Activated CD8-positive, alpha-beta memory T cell treated with anti-CD3 and anti-CD28 coated beads for 24 hours (primary cell): ENCODE measurements at regions not wholly inside any gene's neighbourhood (a gene's known extent, or its start where the extent isn't known, plus 50 kb on each side); places are given as distances from the start of the nearest gene placed in this dataset.
"Not testable (repeated sequence)": the region's sequence is repeated elsewhere in the genome, so short reads cannot be mapped to it uniquely, and the experiment has no call there.

Experiments used
- DNase-seq: peaks from one replicate; pipeline ENCODE4 v3.0.0-alpha.2; 2020

DNA sequence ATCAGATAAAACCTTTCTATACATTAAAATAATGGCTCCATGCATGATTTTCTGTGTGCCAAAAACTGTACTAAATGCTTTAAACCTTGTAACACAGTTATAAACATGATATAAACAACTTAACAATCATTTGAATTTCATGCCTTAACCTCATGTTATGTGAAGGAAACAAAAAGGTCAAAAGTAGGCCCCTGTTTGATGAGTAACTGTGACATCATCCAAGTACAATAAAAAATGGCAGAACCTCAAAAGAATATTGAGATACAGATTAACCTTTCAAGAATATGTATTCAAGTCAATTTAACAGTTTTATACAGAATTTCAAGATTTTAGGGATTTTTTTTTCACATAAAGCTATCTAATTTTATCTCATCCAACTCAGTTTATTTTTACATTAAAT lies 310.7 kb upstream of the DCN start:
- no peak for DNase-seq

GRCh38 chr12:91492648-91493047 lies 310.0 kb upstream of the DCN start:
- DNase-seq, result no peak

DNA sequence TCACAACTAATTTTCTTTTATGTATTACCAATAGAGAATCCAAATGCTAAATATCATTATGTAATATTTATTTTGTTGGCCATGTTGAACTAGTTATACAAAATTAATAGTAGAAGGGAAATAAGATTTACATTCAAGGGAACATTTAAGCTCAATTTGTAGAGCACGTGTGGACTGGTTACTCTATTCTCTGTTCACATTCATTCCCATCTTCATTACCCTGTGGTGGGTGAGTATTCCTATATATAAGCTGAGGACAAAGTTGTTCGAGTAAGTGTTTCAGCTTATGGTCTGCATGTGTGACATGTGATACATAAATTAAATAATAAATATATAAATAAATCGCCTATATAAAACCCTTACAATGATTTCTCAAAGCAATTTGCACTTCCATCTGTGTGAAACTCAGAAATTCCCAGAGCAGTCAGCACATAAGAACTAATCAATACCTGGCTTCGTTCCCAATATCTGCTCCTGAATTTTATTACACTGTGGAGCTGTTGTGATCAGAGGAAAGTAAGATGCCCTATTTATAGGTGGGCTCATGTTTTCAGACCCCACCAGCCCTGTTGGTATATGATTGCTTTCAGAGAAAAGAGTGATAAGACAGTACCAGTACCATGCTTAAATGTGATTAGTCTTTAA lies 308.2 kb upstream of the DCN start:
- DNase-seq, result no peak

GRCh38 chr12:91483471-91483985 lies 300.9 kb upstream of the DCN start:
- DNase-seq, result no peak

GRCh38 chr12:91482231-91482630 lies 299.6 kb upstream of the DCN start:
- no peak for DNase-seq

DNA sequence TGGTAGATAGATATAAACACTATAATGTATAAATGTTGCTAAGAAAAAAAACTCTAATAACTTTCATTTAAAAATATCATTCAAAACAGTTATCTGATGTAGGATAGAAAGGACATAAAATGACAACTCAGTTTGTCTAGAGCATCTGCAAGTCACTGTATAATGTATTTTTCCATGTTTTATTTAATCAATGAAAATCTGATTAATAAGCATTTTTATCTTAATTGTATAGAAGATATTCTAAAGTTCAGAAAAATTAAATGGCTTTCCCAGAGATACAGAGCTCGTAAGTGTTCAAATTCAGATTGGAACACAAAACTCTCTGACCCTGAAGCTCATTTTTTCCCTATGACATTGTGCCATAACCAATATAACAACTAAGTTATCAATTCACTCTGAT lies 295.9 kb upstream of the DCN start:
- DNase-seq, result no peak

- no peak for DNase-seq
Measured at GRCh38 chr12:91467686-91468085, 285.1 kb upstream of the DCN start.

DNA sequence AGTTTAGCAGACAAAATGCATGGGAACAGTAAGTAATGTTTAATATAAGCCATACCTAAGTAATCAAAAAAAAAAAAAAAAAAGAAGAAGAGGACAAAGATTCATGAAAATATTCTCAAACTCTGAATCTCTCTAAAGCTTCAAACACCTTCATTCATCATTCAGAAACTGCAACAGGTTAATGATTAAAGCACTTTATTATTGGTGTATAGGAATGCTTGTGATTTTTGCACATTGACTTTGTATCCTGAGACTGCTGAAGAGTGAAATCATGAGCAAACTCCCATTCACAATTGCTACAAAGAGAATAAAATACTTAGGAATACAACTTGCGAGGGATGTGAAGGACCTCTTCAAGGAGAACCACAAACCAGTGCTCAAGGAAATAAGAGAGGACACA lies 278.4 kb upstream of the DCN start:
- DNase-seq, result no peak

GRCh38 chr12:91460469-91460868 lies 277.9 kb upstream of the DCN start:
- no peak for DNase-seq

DNA sequence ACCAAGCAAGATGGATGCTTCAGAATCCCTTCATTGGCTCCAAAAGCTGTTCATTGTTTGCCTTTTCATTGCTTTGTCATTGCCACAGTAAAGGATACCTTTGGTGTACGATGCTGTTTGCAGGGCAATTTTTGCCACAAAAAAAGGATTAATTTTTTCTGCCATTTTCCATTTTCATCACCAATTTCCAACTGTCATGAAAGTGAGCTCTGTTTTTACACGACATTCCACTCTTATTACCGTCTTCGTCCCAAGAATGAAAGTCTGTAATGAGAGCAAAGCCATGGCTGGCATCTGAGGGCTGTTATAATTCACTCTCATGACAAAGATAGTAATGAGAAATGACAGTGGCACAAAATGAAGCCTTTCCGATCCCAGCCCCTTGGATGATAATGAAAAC lies 272.7 kb upstream of the DCN start:
- no peak for DNase-seq

- no peak for DNase-seq
Measured at GRCh38 chr12:91454179-91454578, 271.6 kb upstream of the DCN start.

DNA sequence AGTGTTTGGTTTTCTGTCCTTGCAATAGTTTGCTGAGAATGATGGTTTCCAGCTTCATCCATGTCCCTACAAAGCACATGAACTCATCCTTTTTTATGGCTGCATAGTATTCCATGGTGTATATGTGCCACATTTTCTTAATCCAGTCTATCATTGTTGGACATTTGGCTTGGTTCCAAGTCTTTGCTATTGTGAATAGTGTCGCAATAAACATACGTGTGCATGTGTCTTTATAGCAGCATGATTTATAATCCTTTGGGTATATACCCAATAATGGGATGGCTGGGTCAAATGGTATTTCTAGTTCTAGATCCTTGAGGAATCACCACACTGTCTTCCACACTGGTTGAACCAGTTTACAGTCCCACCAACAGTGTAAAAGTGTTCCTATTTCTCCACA lies 269.8 kb upstream of the DCN start:
- DNase-seq, result not testable (repeated sequence)

DNA sequence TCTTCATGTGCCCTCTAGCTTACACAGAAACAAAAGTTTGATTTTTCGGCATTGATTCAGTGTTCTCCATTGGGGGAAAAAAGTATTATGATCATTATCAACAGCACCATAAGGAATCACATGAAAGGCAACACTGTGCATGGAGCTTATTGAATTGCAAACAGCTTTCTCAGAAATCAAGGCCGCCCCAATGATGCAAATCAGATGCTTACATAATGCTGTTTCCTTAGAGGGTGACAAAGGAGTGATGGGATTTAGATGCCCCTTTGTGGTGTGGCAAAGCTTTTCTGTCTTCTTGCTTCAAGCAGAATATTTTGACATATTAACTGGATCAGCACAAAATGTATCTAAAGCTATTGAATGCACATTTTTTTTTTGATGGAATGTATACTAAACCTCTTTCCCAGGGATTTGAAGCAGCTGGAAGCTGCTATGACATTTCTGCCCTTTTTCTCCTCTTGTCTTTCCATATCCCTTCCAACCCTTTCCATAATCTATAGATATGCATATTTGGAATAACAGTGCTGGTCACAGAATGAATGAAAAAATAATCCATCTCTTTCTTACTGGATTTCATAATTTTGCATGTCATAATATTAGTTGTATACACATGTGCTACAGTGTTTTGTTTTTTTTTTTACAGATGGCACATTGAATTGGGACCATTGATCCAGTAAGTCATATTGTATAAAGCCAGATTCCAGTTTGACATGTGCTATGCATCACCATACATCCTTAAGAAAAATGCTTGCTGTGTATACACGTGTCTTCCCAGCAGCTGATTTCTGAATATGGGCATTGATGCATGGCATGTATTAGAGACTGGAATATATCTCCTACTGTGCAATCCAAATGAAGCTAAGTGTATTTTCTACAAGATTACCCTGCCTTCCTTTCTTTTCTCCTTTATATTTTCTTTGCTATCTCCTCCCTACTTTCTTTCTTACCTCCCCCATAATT lies 259.7 kb upstream of the DCN start:
- DNase-seq, result no peak

DNA sequence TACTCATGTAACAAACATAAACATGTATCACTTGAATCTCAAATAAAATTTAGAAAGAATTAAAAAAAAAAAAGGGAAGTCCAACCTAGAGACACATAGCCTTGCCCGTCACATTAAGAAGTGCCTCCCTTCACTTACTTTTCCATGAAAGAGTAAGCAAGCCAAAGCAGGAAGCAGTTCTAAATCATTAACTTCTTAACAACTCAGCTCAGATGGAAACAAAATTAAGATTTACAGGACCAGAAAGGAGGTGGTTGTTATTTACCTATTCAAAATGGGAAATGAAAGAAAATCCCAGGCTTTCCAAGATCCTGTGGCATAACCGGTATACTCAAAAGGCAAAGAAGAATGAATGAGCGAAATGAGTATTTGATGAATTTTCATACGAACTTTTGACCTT lies 258.6 kb upstream of the DCN start:
- DNase-seq, result no peak

DNA sequence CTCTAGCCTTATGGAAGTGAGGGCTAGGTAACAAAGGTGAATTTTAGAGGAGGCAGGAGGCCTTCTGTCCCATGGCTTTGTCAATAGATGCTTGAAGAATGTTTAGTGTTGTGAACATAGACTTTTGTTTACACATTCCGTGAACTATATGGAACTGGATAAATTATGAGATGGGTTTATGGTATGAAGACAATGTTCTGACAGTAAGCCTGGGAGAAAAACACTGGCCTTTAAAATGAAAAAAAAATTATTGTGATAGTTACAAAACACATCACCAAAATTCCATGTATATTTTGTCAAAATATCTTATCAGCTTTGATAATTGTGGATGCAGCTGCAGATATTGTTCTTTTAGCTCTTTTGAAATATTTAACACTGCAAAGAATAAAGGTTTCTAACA lies 251.5 kb upstream of the DCN start:
- DNase-seq, result no peak

GRCh38 chr12:91432755-91433154 lies 250.1 kb upstream of the DCN start:
- DNase-seq, result no peak

DNA sequence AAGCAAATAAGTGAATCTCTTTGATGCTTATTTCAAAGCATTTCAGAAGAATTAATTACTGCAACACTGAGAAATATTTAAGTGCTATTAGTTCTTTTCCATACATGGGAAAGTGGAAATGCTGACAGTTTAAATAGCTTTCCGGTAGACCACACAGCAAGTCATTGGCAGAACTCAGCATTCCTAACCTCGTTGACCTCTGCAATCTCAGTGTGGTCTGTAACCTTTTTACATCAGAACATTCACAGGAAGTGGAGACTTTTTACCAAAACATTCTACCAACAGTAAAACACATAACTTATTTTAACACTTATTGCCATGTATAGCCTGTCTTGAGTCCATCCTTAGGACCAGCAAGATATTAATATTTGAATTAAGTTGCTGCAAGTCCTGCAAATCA lies 249.5 kb upstream of the DCN start:
- DNase-seq, result no peak

DNA sequence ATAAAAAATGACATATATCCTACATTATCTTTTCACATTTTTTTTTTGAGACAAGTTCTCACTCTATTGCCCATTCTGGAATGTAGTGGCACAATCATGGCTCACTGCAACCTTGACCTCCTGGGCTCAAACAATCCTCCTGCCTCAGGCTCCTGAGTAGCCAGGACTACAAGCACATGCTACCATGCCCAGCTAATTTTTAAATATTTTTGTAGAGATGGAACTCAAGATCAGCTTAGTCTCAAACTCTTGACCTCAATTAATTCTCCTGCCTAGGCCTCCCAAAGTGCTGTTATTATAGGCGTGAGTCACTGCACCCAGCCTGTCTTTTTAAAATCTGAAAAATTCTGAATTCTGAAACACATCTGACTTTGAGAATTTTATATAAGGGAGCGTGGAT lies 241.9 kb upstream of the DCN start:
- DNase-seq, result no peak

DNA sequence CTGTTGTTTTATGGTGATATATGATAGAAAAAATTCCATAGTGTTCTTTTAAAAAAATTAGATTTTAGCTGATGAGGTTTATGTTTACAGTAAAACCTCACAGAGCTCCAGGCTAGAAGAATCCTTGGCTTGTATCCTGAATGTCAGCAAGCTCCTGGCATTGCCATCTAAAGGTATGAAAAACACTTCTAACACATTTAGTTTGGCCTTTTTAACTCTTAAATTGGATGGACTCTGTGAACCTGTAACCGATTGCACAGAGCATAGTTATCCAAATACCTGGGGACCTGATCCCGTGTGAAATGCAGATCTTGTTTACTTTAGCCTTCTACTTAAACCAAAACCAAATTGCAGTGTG lies 241.1 kb upstream of the DCN start:
- DNase-seq, result no peak

GRCh38 chr12:91422811-91423692 lies 240.4 kb upstream of the DCN start:
- DNase-seq, result no peak

DNA sequence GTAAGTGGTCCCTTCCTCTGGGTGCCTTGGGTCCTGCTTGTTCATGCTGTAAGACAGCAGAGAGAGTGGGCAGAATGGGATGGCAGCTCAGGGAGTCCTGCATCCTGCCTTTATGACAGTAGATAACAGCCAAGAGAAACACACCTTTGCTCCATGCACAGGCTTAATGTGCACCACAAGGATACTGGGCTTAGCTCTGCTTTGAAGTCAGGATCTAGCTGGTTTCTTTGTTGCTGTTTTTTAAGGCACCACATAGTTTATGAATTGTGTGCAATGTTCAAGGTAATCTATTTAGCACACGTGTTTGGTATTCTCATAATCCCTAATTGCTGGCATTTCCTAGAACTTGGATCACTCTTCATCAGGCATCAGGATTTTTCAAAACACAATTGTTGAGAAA lies 239.5 kb upstream of the DCN start:
- DNase-seq, result no peak

DNA sequence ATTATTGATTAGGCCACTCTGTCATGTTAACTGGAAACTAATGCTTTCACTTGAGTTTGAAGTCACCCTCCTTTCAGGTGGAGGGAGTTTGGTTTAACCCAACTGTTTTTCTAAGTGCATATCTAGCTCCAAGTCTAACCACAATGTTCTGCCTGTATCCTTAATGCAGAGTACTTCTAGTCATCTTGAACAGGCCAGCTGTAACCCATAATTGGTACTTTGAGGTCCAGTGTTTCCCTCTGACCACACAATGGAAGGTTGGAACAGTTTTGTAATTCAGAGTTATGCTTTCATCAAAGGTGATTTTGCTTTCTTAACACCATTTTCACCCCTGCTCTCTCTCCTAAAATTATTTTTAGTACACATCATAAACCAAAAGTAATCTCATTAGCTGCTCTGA lies 237.2 kb upstream of the DCN start:
- no peak for DNase-seq
